GM19023 (cell line): ENCODE measurements at regions not wholly inside any gene's neighbourhood (a gene's known extent, or its start where the extent isn't known, plus 50 kb on each side); places are given as distances from the start of the nearest gene placed in this dataset.
A peak's percentile ranks its signal among the peaks of the same experiment; 100 is the strongest.

Experiments used
- ATAC-seq: cut with Tn5 transposase; IDR thresholded peaks from one replicate; pipeline ENCODE4 v1.9.1; 2021; ENCODE audit warnings: mild to moderate bottlenecking, moderate library complexity; ENCODE audit not compliant: unreplicated experiment

GRCh38 chr7:84251277-84251781, 56.7 kb upstream of the SEMA3A start:
- ATAC-seq = no peak

GRCh38 chr7:84250452-84250851, 55.9 kb upstream of the SEMA3A start:
- no peak for ATAC-seq

DNA sequence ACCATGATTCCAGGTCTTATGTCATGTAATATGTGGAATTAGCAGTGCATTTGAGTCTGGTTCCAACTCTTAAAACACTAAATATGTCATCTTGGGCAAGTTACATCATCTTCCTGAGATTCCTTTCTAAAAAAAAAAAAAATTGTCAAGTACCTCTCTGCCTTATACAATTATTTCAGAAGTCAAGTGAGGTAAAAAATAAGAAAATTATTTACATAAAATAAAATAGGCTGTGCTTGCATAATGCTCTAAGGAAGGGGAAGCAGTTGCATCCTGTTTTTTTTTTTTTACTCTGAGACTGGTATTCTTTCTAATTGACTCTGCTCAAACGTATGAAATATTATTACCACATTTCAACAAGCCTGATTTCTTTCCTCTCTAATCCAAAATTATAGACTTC, 55.1 kb upstream of the SEMA3A start:
- no peak for ATAC-seq

DNA sequence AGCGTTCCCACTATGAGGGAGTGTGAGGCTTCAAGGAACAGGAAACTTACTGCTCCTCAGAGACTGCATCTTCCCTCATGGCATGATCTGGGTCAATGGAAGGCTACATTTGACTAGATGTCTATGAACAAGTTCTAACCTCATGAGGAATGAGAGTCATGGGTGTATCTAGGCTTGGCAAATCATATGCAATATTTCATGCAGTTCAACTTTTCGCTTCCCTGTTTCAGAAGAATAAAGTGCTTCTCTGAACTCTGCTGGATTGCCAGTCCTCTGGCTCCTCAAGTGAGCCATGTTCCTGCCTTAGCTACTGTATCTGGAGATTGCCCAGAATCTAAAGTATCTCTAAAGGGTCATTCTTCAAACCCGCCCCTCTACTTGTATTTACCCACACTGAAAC, 54.3 kb upstream of the SEMA3A start:
- no peak for ATAC-seq

DNA sequence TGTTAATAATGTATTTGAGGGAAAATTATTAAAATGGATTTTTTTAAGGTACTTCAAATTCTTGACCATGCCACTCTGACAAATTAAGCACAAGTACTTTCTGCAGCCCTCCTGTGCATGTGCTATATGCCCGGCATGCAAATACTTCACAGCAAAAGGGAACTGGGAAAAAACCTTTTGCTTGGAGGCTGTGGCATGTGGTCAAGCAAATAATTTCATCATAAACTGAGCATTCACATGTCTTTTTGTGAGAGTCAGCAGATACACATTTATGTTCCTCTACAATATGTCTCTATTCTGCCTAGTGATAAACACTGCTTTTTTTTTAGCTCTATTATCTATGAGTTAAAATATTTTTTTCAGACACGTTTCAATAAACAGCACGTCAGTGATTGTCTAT, 53.7 kb upstream of the SEMA3A start:
- ATAC-seq = peak; percentile 54

DNA sequence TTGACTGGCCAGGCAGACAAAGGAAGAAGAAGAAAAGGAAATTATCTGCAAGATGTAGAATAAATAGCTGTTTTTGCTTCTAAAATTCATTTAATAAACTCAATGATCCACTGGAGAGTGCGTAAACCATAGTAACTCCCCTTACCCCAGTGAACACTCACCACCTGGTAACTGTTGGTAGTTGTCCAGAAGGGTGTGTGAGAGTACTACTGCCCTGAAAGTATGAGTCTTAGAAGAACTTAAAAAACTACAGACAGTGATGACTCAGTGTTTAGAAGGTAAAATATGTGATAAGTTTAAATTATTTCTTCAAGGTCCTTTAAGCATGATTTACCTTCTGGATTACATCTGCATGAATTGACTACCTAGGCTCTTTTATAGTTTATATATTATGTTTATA, 53.0 kb upstream of the SEMA3A start:
- ATAC-seq = no peak

- no peak for ATAC-seq
Observed at GRCh38 chr7:84245835-84246234, 51.2 kb upstream of the SEMA3A start.
